Left ventricle myocardium inferior (tissue), 1 donor: ENCODE measurements at regions not wholly inside any gene's neighbourhood (a gene's known extent, or its start where the extent isn't known, plus 50 kb on each side); places are given as distances from the start of the nearest gene placed in this dataset.
"Not testable (repeated sequence)": the region's sequence is repeated elsewhere in the genome, so short reads cannot be mapped to it uniquely, and the experiment has no call there.

Source experiments
- DNase-seq: peaks from one replicate; pipeline ENCODE4 v3.0.0-alpha.2; 2020
- H3K27ac ChIP-seq: fragments of 200-600 bp; replicated peaks from 2 replicates; pipeline ENCODE4 v1.8.0; 2021
- H3K27me3 ChIP-seq: fragments of 200-600 bp; 2 replicates; pipeline ENCODE4 v1.8.0; 2021; ENCODE audit warnings: low read depth
- H3K36me3 ChIP-seq: fragments of 200-600 bp; 2 replicates; pipeline ENCODE4 v1.8.0; 2021
- H3K4me1 ChIP-seq: fragments of 200-600 bp; 2 replicates; pipeline ENCODE4 v1.8.0; 2021
- H3K4me3 ChIP-seq: fragments of 200-600 bp; 2 replicates; pipeline ENCODE4 v1.8.0; 2021; ENCODE audit warnings: mild to moderate bottlenecking, moderate library complexity
- H3K9me3 ChIP-seq: fragments of 200-600 bp; replicated peaks from 2 replicates; pipeline ENCODE4 v1.8.0; 2021
- CTCF ChIP-seq: fragments of 200-600 bp; IDR thresholded peaks from 2 replicates; pipeline ENCODE4 v1.8.0; 2021; ENCODE audit warnings: antibody characterized with exemption, mild to moderate bottlenecking, borderline replicate concordance
- intact Hi-C: fragments of 100-400 bp; cut with micrococcal nuclease; formaldehyde crosslinking; loops from one replicate; pipeline ENCODE4 v1.11.0; 2022
- donor health status: DM: no; HTN: yes; CAD: no; lungs with severe emphysema.

- Histone ChIP-seq H3K4me3 (no peak overlapping the region), H3K27ac (no peak overlapping the region), H3K4me1 (no peaks in the 10 kb centered on the region), H3K27me3 (no peaks in the 10 kb centered on the region), H3K9me3 (peaks cover 25% of the 10 kb centered on the region), H3K36me3 (no peaks in the 10 kb centered on the region)
- no peak for DNase-seq
- no peak for TF ChIP-seq CTCF
- intact Hi-C loops, result no loop called here
Measured at GRCh38 chr6:69456086-69456485, 340.7 kb downstream of the LMBRD1 start.

GRCh38 chr6:69454619-69455018 is 342.2 kb downstream of the LMBRD1 start:
- H3K4me1 ChIP-seq, H3K36me3 ChIP-seq, intact Hi-C loops, H3K27me3 ChIP-seq, H3K27ac ChIP-seq, DNase-seq, H3K4me3 ChIP-seq: not testable (repeated sequence)
- H3K9me3 ChIP-seq, result peaks cover 32% of the 10 kb centered on the region

- DNase-seq, H3K27me3 ChIP-seq, H3K36me3 ChIP-seq, H3K27ac ChIP-seq, intact Hi-C loops, H3K4me3 ChIP-seq, H3K4me1 ChIP-seq: not testable (repeated sequence)
- H3K9me3 ChIP-seq, result peaks cover 57% of the 10 kb centered on the region
Measured at GRCh38 chr6:69450493-69450892, 346.3 kb downstream of the LMBRD1 start.

GRCh38 chr6:69449887-69450286 is 346.9 kb downstream of the LMBRD1 start:
- no peaks in the 10 kb centered on the region for H3K36me3 ChIP-seq
- no peak for DNase-seq
- H3K27me3 ChIP-seq, result no peaks in the 10 kb centered on the region
- intact Hi-C loops, result no loop called here
- no peak overlapping the region for H3K27ac ChIP-seq
- no peak overlapping the region for H3K4me3 ChIP-seq
- no peaks in the 10 kb centered on the region for H3K4me1 ChIP-seq
- H3K9me3 ChIP-seq, result peaks cover 56% of the 10 kb centered on the region
- TF ChIP-seq CTCF, result no peak
